GM18951 (cell line): ENCODE measurements at regions not wholly inside any gene's neighbourhood (a gene's known extent, or its start where the extent isn't known, plus 50 kb on each side); places are given as distances from the start of the nearest gene placed in this dataset.
"Not testable (repeated sequence)": the region's sequence is repeated elsewhere in the genome, so short reads cannot be mapped to it uniquely, and the experiment has no call there.

Experiments
- POLR2A ChIP-seq: IDR thresholded peaks from 4 replicates; pipeline ENCODE4 v1.6.1; 2011; ENCODE audit warnings: mild to moderate bottlenecking; ENCODE audit not compliant: insufficient read length, insufficient read depth; ENCODE audit errors: extremely low read depth
- in situ Hi-C: fragments of 300-500 bp; cut with MboI; formaldehyde crosslinking; loops from one replicate; pipeline ENCODE4 v1.12.0; 2022; ENCODE audit warnings: low sequenced_read_pairs, mixed read lengths, inconsistent platforms; ENCODE audit not compliant: unreplicated experiment

GRCh38 chr17:27009087-27009486, 284.8 kb upstream of the WSB1 start:
- TF ChIP-seq POLR2A = no peak
- in situ Hi-C loops = no loop called here

- in situ Hi-C loops = not testable (repeated sequence)
Measured at GRCh38 chr17:27010138-27010537, 283.8 kb upstream of the WSB1 start.

DNA sequence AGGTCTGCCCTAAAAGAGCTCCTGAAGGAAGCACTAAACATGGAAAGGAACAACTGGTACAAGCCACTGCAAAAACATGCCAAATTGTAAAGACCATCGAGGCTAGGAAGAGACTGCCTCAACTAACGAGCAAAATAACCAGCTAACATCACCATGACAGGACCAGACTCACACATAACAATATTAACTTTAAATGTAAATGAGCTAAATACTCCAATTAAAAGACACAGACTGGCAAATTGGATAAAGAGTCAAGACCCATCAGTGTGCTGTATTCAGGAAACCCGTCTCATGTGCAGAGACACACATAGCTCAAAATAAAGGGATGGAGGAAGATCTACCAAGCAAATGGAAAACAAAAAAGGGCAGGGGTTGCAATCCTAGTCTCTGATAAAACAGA, 263.4 kb upstream of the WSB1 start:
- in situ Hi-C loops = not testable (repeated sequence)

- in situ Hi-C loops = no loop called here
Measured at GRCh38 chr17:27038676-27039075, 255.2 kb upstream of the WSB1 start.

GRCh38 chr17:27045039-27045438, 248.9 kb upstream of the WSB1 start:
- in situ Hi-C loops = not testable (repeated sequence)

More at GRCh38 chr17:27038676-27039075, 255.2 kb upstream of the WSB1 start:
- TF ChIP-seq POLR2A = no peak

DNA sequence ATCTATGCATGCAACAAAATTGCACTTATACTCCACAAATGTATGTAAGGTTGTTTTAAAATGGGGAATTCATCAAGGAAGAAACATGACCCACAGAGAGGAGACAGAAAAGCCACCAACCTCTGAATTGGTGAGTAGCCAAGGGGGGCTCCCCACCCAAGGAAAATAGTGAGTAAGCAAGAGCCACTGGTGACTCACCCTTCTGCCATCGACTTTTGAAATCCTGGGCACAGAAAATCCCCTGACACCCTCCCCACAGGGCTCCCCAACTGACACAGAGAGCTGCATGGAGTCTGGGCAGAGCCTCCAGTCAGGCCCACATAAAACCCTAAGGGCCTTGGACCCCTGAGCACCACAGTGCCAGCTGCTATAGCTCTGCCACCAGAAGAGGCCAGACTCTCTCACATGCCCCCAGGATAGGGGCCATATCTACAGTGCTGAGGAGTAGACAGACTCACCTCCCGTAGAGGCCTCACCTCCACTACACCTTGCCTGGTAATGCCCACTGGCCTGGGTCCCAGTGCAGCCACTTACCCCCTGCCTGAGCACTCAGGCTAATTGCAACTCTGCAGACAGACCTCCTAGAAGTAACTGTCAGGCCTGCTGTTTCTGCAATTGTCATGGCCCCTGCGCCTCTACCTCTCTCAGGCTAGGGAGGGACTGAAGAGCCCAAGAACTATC, 244.7 kb upstream of the WSB1 start:
- no peak for TF ChIP-seq POLR2A
- in situ Hi-C loops = no loop called here

DNA sequence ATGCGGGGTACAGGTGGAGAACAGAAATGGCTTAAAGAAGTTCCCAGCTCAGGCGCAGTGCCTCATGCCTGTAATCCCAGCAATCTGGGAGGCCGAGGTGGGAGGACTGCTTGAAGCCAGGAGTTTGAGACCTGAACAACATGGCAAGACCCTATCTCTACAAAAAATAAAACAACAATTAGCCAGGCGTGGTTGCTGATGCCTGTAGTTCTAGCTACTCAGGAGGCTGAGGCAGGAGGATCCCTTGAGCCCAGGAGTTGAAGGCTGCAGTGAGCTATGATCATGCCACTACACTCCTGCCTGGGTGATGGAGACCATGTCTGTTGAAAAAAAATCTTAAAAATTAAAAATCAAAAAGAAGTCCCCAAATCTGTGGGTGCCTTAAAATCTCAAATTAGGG, 228.3 kb upstream of the WSB1 start:
- TF ChIP-seq POLR2A = no peak
- in situ Hi-C loops = no loop called here

DNA sequence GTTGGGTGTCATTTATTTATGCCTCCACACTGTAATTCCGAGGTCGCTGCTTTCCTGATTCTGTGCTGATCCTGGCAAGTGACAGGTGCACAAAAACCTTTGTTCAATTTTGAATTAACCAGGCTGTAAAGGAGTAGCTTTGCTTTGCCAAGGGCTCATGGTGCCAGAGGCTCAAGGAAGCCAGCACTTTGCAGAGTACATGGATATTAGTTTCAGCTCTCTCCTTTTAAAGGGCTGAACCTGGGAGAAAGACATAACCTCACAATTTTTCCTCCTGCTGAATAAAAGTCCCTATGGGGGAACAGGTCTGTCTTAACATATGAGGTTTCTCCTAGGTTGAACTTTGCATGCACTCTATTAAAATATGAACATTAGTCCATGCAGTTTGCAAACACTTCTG, 227.6 kb upstream of the WSB1 start:
- in situ Hi-C loops = no loop called here

GRCh38 chr17:27069842-27070508, 223.9 kb upstream of the WSB1 start:
- no peak for TF ChIP-seq POLR2A
- in situ Hi-C loops = no loop called here

More for the DNA sequence above, 227.6 kb upstream of the WSB1 start:
- no peak for TF ChIP-seq POLR2A

- in situ Hi-C loops = no loop called here
- TF ChIP-seq POLR2A = no peak
Measured at GRCh38 chr17:27070836-27071235, 223.1 kb upstream of the WSB1 start.

DNA sequence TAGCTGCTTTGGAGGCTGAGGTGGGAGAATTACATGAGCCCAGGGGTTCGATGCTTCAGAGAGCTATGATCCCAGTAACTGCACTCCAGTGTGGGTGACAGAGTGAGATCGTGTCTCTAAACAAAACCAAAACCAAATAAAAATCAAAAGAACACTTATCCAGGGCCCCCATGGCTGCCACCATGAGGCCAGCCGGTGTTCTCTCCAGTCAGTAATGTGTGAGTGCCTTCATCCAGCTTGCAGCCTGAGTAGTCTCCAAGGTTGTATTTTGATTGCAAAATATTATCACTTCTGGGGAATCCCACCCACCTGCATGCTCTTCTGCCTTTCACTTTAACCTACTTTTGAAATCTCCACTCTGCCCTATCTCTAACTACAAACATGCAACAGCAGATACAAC, 221.0 kb upstream of the WSB1 start:
- in situ Hi-C loops = no loop called here

GRCh38 chr17:27076814-27077213, 217.1 kb upstream of the WSB1 start:
- in situ Hi-C loops = no loop called here
- no peak for TF ChIP-seq POLR2A

More for the DNA sequence above, 221.0 kb upstream of the WSB1 start:
- no peak for TF ChIP-seq POLR2A

GRCh38 chr17:27078296-27078695, 215.6 kb upstream of the WSB1 start:
- in situ Hi-C loops = no loop called here
- no peak for TF ChIP-seq POLR2A

DNA sequence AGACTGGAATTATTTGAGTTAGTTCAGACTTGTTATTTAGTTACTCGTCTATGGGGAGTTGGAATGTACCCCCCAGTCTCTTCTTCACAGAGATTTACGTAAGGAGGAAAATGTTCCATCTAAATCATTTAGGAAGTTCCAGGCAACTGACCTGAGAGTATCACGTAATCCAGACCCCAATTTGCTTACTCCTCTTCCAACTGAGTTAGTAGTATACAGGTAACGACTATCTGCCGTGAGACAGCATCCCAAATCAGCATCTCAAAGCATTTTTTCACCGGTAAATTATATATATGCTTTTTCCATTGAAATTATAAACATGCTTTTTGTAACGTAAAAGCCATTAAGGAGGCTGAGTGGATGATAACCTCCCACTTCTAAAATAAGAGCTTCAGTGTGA, 214.3 kb upstream of the WSB1 start:
- TF ChIP-seq POLR2A = no peak
- in situ Hi-C loops = no loop called here
